ENCODE measurements at regions not wholly inside any gene's neighbourhood (a gene's known extent, or its start where the extent isn't known, plus 50 kb on each side); places are given as distances from the start of the nearest gene placed in this dataset.

DNA sequence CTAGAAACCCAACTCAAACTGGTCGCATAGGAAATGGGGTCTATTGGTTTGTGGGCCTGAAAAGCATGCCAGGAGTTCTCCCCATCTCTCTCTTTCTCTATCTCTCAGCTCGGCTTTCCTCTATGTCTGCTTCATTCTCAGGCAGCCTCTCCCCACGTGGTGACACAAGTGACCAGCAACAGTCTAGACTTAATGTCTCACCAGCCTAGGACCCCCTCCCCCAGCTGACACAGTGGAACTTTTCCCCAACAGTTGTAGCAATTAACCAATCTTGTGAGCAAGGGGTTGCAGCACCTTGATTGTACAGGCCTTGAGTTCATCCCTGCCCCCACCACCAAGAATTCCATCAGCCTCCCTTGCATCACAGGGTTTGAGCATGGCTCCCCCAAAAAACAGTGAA is 159.8 kb upstream of the KIT start:
- DNase-seq, result no peak

DNA sequence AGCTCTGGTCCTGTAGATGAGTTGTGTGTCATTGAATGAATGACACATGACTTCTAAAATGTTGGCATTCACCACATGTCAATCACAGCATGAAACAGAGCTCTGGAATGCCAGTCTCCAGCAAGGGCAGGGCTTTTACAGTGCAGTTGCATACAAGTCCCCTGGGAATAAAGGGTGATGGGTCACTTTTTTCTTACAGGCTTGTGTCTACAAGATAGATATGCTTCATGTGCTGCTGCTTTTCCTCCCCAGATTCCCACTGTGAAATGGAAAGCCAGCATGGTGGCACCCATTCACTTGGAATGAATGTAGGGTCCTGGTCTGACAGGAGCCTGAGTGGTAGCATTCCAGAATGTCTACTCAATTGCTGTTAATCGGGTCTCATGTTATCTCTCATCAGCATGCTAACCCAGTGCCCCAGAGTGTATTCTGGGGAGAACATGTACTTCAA is 159.1 kb upstream of the KIT start:
- no peak for DNase-seq

DNA sequence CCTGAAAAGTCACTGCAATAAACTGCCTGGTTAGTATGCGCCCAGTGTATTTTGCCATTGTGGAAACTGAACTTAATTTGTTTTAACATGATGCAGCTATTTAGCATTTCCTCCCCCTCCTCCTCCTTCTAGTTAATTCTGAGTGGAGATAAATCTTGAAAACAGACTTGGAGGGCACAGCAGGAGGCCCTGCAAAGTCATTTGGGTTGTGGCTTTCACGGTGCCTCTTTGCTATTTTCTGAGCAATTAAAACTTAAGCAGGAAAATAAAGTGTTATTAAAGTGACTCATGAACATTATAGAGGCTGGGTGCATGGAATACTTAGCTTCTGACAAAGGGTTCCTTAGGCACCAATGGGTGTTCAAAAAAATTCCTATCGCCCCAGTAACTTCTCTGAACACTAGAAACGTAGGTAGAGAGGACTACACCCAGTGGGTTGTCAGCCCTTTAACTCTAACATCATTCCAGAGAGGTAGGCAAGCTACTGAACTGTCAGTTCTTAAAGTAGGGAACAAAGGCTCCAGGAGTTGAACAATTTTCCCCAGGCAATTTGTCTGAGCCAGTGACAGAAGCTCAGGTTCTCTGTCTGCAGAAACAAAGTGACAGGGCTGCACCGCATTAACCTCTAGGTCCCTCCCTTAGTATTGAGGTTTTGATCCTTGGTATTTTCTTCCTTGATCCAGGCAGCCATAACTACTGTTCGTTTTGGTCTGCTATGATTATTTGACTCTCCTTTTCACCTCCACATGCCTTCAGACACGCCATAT is 158.3 kb upstream of the KIT start:
- no peak for DNase-seq

DNA sequence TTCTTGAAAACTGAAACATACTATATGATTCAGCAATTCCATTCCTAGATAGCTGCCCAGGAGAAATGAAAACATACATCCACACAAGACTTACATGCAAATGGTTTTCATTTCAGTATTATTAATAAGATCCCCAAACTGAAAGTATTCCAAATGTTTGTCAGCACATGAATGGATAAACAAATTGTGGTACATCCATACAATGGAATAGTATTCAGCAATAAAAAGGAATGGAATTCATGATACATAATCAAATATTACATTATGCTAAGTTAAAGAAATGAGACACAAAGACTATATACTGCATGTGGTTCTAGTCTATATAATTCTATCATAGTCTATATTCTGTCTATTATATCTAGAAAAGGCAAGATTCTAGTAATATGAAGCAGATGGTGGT is 152.4 kb upstream of the KIT start:
- DNase-seq, result no peak

DNA sequence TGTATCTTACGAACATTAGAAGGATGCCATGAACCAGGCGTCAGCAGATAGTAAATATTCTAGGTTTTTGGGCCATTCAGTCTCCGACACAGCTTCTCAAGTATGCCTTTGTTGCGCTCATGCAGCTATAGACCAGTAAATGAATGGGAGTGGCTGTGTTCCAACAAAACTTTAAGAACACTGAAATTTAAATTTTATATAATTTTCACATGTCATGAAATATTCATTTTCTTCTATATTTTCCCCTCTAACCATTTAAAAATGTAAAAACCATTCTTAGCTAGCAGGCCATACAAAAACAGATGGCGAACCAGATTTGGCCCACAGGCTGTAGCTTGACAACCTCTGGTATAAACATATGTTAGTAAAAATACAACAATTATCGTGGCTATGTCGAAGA is 151.8 kb upstream of the KIT start:
- no peak for DNase-seq

DNA sequence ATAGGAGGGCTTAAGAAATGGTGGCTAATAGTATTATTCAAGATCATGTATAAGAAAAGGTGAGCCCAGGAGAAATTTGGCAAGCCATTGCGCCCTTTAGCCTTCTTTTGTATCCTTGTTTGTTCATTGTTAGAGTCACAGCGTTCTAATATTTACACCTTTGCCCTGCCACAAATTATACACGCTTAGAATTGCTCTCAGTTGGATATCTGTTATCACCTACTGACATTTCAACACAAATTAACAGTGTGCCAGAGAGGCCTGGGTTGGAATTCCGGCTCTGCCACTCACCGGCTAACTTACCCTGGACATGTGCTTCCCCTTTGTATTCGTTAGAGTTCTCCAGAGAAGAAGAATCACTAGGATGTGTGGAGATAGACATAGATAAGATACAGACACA is 148.7 kb upstream of the KIT start:
- no peak for DNase-seq

DNA sequence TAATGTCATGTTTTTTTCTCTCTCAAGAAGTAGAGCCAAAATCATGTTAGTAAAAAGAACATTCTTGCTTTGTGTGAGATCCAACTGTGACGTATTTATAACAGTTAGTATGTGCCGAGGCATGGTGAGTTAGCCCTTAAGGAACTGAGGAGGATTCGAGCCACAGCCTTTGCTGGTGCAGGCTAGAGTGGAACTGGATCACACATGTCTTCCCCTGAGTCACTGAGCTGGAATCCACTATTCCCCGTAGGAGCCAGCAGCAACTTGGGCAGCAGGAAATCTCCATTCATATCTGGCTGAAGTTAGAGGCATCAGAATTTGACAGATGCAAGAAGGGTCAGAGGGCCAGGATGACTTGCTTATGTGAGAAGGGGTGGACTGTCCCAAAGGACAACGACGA is 144.6 kb upstream of the KIT start:
- DNase-seq, result no peak

DNA sequence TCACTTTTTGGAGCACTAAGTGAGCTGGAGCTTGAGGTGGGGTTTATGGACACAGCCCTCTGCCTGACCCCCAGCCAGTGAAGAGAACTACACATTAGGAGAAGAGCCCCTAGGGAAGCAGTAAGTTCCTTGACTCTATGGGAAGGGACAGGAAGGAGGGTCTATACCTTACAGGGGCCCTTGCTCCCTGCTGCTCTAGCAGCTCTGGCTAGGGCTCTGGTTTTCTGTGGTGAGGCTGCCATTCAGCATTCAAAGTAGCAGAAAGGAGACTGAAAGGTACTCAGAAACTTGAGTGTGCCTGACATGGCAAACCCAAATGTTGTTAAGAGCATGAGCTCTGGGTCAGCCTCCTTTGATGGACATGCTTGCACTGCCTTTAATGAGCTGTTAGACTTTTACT is 144.0 kb upstream of the KIT start:
- DNase-seq, result no peak

DNA sequence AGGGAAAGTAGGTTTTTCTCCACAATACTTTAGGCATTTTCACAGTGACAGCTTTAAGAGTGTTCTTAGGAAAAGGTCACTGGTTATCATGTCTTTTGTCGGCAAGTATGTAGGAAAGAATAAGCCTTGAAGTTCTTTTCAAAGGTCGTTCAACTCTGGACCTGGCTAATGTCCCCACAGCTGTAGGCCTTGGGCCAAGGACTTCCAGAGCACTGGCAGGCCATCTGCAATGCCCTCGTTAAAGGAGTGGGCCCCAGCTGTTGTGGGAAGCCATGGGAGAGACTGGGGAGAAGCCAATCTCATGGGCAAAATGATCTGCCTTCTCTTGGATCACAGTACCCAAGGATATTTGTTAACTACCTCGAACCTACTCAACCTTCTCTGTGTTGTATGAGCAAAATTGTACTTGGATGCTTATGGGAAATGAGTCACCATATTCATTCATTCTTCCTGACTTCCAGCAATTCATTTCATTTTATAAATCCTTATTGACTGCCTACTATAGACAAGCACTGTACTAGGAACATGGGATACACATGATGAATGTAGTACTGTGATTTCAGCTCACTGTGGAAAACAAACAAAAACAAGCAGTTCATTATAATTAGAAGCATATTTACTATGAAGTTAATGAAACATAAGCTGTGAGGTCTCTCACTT is 141.1 kb upstream of the KIT start:
- no peak for DNase-seq

DNA sequence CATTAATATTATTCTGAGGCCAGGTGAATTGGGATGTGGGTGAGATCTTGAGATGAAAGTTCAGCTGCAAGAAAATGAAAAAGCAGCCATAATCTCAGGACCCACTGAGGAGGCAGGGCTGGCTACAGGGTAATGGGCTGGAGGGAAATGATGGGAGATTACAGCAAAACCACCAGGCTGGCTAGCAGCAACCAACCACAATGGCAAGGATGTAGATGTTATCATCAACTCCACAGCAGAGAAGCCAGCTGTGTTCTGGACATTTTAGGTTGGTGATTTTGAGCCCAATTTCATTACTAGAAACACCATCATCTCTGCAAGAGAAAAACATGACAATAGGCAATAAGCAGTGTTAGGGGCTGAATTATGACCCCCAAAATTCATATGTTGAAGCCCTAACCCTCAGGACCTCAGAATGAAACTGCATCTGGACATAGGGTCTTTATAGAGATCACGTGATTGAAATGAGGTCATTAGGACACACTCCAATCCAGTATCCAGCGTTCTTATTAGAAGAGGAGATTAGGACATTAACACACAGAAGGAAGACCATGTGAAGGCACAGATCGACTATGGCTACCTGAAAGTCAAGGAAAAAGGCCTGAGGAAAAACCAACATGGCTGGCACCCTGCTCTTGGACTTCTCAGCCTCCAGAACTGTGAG is 139.8 kb upstream of the KIT start:
- DNase-seq, result no peak

DNA sequence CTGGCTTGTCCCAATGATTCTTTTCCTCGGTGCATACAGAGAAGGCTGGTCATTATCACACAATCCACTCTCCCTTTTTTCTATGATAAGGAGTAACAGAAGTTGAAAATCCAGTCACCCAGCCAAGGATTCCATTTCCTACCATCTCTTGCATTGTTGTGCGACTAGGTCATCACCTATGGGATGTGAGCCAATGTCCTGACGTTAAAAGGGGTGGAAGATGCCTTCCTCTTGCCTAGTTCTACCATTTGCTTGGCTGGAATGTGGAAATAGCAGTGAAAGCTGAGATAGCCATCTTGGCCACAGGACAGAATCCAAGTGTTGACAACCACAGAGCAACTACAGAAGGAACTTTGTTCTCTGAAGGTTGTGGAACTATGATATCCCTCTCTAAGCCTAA is 132.2 kb upstream of the KIT start:
- DNase-seq, result no peak

DNA sequence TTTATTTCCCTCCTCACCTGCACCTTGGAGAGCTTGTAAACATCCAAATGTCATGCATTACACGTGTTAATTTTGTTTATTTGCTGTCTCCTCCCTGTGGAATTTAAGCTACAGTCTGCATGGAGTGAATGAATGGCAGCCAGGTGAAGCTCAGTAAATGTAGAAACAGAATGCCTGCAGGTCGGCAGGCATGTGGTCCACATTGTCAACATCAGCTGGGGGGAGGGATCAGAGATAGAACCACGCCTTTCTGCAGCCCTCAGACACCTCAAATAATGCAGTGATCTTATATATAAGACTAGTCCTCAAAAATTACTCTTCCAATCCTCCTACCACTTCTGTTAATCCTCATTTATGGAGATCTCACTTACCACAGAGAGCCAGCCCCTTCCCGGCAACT is 131.2 kb upstream of the KIT start:
- DNase-seq, result no peak

DNA sequence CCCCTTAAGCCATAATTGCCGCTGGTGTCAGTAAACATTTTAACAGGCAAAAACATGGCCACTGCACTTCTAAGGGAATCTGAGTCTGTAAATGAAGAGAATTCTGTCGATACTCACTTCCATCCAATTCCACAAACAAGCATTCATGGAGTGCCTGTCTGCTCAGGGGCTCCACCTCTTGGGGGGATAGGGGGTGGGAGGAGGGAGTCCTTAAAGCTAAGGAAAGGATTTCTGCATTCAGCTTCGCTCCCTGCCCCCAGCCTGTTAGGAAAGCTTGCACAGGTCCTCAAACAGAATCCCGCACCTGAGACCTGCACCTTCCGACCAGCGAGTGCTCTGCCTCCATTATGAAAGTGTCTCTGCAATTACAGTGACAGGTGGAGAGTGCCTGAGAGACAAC is 130.2 kb upstream of the KIT start:
- DNase-seq, result no peak

DNA sequence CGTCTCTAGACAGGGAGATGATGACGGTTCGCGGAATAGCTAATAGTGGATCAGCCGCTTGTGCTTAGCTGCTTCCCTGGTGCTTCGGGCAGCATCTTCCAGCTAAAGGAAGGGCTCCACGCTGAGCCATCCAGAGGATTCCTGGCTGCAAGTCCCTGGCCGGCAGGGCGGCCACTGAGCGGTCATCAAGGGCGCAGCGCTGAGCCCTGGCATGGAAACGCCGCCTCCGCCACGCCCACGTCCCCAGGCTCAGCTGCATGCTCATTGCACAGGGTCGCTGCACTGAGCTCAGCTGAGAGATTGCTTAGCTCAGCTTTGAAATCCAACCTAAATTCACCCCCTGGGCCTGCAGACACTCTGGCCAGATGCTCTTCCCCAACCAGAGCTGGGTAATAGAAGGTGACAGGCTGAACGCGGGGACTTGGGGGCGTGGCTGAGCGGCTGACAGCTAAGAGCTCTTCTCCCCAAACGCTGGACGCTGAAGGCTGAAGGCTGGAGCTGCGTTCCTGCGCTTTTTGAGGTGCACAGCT is 118.2 kb upstream of the KIT start:
- DNase-seq, result peak; percentile 26

DNA sequence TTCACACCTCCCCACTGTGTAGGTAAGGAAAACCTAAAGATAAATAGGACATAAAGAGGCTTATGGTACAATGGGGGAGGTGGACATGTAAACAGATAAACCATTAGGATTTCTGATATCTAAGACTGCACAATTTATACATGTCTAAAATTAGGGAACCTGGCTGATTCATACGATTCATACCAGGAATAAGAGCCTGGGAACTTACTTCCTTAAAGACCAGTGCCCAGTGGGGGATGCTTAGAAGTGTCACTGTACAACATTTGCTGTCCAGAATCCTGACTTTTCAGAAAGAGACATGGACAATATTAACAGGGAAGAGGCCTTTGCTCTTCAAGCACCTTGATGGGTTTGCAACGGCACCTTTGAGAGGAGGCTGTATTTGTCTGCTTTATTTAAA is 116.8 kb upstream of the KIT start:
- no peak for DNase-seq

DNA sequence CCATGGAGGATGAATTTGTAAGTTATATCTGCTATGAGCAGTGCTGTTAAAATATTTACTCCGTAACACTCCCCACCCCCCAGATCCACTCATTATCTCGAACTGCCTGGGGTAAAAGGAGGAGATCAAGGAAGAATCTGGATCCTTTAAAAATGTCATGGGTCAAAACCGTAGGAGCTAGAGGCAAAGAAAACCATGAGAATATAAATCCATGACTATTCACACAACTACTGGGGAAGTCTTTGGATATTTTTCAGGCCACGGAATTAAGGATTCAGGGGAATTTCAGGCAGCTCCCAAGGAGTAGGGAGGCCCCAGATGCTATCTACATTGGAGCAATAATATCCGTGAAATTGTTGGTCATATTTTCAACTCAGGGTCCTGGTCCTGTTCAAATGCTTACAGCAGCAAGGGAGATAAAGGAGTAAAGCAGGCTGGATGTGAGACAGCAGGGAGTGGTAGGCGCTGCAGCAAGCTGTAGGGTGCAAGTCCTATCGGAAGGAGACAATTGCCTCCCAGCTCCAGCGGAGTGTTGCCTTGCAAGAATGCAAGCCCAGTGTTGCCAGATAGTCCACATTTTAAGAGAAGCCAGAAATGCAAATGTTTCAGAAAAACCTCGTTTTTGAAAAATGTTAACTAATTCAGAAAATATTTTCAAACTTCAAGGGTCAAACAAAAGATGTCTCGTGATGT is 116.2 kb upstream of the KIT start:
- no peak for DNase-seq

DNA sequence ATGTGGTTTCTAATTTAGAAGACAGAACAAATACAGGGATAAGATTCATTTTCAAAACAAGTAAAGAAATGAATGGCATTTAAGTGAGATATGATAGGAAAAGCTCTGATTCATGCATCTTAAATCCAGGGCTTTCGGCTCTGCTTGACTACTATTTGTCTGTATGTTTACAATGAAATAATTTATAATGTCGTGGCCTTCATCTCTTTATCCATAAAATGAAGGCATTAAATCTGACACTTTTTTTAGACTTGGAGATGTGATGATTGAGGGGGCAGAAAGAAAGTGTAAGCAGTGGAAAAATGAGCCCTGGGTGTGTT is 115.7 kb upstream of the KIT start:
- no peak for DNase-seq

DNA sequence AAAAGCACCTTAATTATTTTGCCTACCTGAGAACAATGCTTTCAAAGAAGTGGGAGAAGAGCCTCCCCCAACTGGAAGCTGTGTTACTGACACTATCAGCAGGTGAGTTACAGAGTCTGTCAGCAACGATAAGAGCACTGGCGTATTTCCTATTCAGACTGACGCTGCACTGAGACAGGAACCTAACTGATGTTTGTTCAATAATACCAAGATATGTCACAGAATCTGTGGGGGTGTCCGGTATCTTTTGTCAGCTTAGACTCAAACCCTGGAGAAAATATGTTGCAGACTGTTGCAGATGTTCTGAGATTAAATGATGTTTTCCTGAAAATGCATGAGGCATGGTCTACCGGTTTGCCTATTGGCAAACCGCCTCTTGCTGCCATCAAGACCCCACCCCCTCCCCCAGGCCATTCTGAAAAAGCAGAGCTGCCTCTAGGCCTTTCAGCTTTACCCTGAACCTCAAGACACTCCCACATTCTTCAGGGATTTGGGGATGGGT is 115.2 kb upstream of the KIT start:
- no peak for DNase-seq

DNA sequence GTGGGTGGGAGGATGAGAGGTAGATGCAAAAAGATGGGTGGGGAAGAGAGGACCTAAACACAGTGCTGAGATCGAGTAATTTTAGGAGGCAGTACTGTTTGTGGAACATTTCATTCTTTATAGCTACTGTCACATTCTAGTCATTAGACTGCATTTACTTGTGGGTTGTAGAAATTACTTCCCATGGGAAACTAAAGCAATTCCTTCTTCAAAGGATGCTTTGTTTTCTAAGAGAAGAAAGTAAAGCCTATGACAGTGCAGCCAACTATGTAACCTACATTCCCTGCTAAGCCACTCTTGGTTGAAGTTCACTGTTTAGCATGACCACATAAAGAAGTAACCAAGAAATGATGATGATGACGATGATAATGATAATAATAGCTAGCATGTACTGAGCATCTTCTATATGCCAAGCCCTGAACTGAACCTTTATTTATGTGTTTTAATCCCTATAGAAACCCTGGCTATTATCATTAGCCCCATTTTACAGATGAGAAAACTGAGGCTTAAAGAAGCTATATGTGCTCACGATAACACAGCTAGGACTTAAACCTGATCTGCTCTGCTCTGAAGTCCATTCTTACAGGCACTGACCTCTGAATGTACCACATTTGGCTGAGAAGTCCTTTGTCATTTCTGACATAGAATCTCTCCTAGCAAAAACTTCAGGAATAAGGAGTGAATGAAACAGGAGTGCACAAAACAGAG is 114.5 kb upstream of the KIT start:
- DNase-seq, result no peak

DNA sequence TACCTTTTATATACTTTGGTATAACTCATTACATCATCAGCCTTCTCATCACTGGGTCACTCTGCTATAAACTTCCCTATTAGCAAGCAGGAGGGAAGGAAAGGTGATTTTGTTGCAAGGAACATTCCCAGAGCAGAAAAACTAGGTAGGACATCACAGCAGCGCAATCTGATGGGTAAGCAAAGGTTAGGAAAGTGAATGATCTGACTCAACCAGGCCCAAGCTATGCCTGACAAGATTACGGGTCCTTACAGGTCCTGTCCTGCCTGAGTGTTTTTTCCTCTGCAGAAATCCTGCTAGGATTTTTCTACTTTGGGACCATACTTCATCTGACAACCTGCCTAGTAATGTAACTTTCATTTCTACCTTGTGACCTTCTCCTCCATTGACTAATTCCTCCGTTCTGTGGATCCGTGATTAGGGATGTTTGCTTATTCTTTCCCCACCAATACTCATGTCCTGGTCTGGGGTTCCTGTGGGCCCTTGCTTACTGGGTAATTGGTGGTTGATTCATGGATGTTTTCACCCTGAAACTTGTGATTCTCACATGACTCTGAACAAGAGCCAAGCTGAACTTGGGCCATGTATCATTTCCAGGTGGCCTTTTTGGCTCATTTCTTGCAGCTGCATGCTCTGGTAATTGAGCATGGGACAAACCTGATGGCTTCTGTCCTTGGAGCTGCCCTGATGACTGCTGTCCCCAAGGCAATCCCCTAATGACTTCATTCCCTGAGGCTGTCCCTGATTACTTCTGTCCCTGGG is 111.9 kb upstream of the KIT start:
- no peak for DNase-seq

DNA sequence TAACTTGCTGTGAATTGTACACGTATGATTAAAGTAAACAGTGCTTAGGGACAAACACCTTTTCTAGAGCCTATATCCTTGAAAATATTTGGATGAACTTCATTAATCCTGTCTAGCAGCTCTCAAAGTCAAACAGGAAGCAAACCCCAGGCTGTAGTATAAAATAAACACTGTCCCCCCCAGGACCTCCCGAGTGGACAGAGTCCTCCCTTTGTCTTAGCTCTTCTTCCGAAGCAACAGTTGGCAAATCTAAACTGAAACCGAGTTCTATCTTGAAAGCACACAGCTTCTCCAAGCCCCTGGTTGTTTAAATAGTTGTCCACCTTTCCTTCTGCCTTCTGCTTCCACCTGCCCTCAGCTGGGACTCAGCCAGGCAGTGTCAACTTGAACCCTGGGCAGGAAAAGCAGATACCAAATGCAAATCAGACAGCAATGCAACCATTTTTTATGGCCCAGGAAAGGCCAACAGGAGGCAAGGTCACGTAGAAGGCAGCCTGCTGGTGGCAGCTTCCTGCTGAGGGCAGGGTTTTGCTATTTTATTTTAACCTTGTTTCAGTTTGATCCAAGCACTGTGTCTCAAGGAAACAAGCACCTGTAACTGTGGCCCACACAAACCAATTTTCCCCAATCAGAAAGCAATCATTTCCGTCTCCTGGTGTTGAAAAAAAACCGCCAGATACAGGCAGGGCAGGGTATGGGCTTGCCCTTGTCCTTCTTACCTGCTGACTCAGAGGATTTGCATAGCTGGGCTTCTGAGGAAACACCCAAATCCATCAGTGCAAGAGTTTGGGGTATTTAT is 110.3 kb upstream of the KIT start:
- DNase-seq, result no peak
